ENCODE measurements at regions not wholly inside any gene's neighbourhood (a gene's known extent, or its start where the extent isn't known, plus 50 kb on each side); places are given as distances from the start of the nearest gene placed in this dataset.

GRCh38 chr7:110569486-110570205 is 521.3 kb upstream of the LRRN3 start:
- TF ChIP-seq EP300 (IDR thresholded peaks at IDR 0.05) (no peak), CTCF (IDR thresholded peaks at IDR 0.05) (no peak)

All from esophagus muscularis mucosa (tissue), 3 donors.